ENCODE measurements at regions not wholly inside any gene's neighbourhood (a gene's known extent, or its start where the extent isn't known, plus 50 kb on each side); places are given as distances from the start of the nearest gene placed in this dataset.
"Not testable (repeated sequence)": the region's sequence is repeated elsewhere in the genome, so short reads cannot be mapped to it uniquely, and the experiment has no call there.

GRCh38 chr14:106344791-106345479 lies 818.6 kb downstream of the TMEM121 start:
- DNase-seq (ENCODE audit: low spot score); H3K9me3 Mint-ChIP-seq; H3K27ac Mint-ChIP-seq; intact Hi-C loops (cut with micrococcal nuclease); H3K36me3 Mint-ChIP-seq (ENCODE audit: low read depth); H3K4me3 Mint-ChIP-seq (ENCODE audit: low read depth); H3K4me1 Mint-ChIP-seq (ENCODE audit: low read depth): not testable (repeated sequence)
- H3K27me3 Mint-ChIP-seq (ENCODE audit: low read depth): peaks cover 39% of the 10 kb centered on the region

- Mint-ChIP-seq H3K36me3 (ENCODE audit: low read depth) (no peaks in the 10 kb centered on the region), H3K27me3 (ENCODE audit: low read depth) (peaks cover 39% of the 10 kb centered on the region), H3K4me3 (ENCODE audit: low read depth) (no peak overlapping the region), H3K9me3 (no peaks in the 10 kb centered on the region), H3K4me1 (ENCODE audit: low read depth) (peaks cover 4% of the 10 kb centered on the region), H3K27ac (no peak overlapping the region)
- no peak for DNase-seq (ENCODE audit: low spot score)
- intact Hi-C loops (cut with micrococcal nuclease): no loop called here
Measured at GRCh38 chr14:106346084-106346483, 819.7 kb downstream of the TMEM121 start.

DNA sequence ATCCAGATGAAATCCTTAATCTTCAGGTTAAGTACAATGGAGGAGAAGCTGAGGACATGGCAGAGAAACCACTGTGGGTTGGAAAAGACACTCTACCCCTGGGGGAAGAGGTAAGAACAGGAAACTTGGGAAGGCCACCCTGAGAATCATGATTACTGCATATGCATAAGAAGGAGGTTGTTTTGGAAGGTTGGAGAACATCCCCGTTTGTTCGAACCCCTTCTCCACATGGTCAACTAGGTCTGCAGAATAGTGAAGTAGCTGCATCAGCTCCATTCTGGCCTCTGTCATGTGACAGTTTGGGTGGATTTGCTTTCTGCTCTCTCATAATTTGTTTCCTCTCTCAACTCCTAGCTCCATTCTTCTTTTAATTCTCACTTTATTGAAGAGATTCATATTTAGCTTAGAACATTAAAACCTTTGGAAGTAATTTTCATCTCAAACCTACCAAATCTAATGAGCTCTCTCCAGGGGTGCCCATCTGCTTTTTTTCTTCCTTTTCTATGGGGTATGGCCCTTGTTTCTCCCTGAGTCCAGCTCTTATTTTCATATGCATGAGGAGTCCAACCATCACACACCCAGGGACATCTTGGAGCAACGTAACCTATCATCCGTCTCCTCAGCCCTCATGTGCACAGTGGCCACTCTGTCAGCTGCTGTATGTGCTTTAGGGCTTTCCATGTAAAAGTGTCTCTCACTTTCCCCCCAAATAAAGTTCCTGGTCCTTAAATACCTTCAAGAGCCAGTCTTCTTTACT lies 820.3 kb downstream of the TMEM121 start:
- Mint-ChIP-seq H3K27ac (no peak overlapping the region), H3K36me3 (ENCODE audit: low read depth) (no peaks in the 10 kb centered on the region), H3K4me1 (ENCODE audit: low read depth) (peaks cover 2% of the 10 kb centered on the region), H3K27me3 (ENCODE audit: low read depth) (peaks cover 39% of the 10 kb centered on the region), H3K9me3 (no peaks in the 10 kb centered on the region), H3K4me3 (ENCODE audit: low read depth) (no peak overlapping the region)
- DNase-seq (ENCODE audit: low spot score): no peak
- intact Hi-C loops (cut with micrococcal nuclease): no loop called here

- H3K4me3 Mint-ChIP-seq (ENCODE audit: low read depth): no peak overlapping the region
- no peak overlapping the region for H3K27ac Mint-ChIP-seq
- H3K36me3 Mint-ChIP-seq (ENCODE audit: low read depth): no peaks in the 10 kb centered on the region
- H3K4me1 Mint-ChIP-seq (ENCODE audit: low read depth): peaks cover 2% of the 10 kb centered on the region
- no peak for DNase-seq (ENCODE audit: low spot score)
- peaks cover 42% of the 10 kb centered on the region for H3K27me3 Mint-ChIP-seq (ENCODE audit: low read depth)
- H3K9me3 Mint-ChIP-seq: no peaks in the 10 kb centered on the region
- intact Hi-C loops (cut with micrococcal nuclease): no loop called here
Measured at GRCh38 chr14:106347291-106347778, 821.0 kb downstream of the TMEM121 start.

- Mint-ChIP-seq H3K27ac (no peak overlapping the region), H3K36me3 (ENCODE audit: low read depth) (no peaks in the 10 kb centered on the region), H3K4me3 (ENCODE audit: low read depth) (no peak overlapping the region), H3K27me3 (ENCODE audit: low read depth) (peaks cover 44% of the 10 kb centered on the region), H3K4me1 (ENCODE audit: low read depth) (peaks cover 2% of the 10 kb centered on the region), H3K9me3 (no peaks in the 10 kb centered on the region)
- DNase-seq (ENCODE audit: low spot score): no peak
- intact Hi-C loops (cut with micrococcal nuclease): no loop called here
Measured at GRCh38 chr14:106347890-106348755, 821.7 kb downstream of the TMEM121 start.

DNA sequence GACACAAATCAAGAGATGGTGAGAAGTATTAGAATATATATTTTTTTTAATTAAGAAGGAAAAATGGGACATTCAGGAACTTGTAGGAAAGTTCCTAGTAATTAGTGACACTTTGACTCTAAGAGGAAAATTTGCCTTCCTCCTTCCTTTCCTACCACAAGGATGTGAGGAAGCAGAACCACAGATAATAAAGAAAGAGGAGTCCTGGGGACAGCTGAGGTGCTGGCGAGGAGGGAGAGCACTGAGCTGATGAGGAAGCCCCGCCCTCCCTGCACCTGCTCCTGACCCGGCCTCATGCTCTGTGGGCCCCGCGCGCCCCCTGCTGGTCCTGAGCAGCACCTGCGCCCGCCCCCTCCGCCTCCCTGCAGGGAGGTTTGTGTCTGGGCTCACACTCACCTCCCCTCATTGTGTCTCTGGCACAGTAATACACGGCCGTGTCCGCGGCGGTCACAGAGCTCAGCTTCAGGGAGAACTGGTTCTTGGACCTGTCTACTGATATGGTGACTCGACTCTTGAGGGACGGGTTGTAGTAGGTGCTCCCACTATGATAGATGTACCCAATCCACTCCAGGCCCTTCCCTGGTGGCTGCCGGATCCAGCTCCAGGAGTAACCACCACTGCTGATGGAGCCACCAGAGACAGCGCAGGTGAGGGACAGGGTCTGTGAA lies 822.6 kb downstream of the TMEM121 start:
- H3K4me1 Mint-ChIP-seq (ENCODE audit: low read depth); H3K4me3 Mint-ChIP-seq (ENCODE audit: low read depth); H3K36me3 Mint-ChIP-seq (ENCODE audit: low read depth); intact Hi-C loops (cut with micrococcal nuclease); H3K9me3 Mint-ChIP-seq; H3K27ac Mint-ChIP-seq: not testable (repeated sequence)
- peak; percentile 81 for DNase-seq (ENCODE audit: low spot score)
- H3K27me3 Mint-ChIP-seq (ENCODE audit: low read depth): peaks cover 49% of the 10 kb centered on the region

- H3K36me3 Mint-ChIP-seq (ENCODE audit: low read depth); intact Hi-C loops (cut with micrococcal nuclease); DNase-seq (ENCODE audit: low spot score); H3K4me1 Mint-ChIP-seq (ENCODE audit: low read depth); H3K4me3 Mint-ChIP-seq (ENCODE audit: low read depth); H3K9me3 Mint-ChIP-seq; H3K27ac Mint-ChIP-seq: not testable (repeated sequence)
- H3K27me3 Mint-ChIP-seq (ENCODE audit: low read depth): peaks cover 55% of the 10 kb centered on the region
Measured at GRCh38 chr14:106349678-106350457, 823.5 kb downstream of the TMEM121 start.

- peaks cover 46% of the 10 kb centered on the region for H3K27me3 Mint-ChIP-seq (ENCODE audit: low read depth)
- H3K9me3 Mint-ChIP-seq; H3K27ac Mint-ChIP-seq; intact Hi-C loops (cut with micrococcal nuclease); H3K4me1 Mint-ChIP-seq (ENCODE audit: low read depth); H3K4me3 Mint-ChIP-seq (ENCODE audit: low read depth); H3K36me3 Mint-ChIP-seq (ENCODE audit: low read depth); DNase-seq (ENCODE audit: low spot score): not testable (repeated sequence)
Measured at GRCh38 chr14:106355007-106355791, 828.8 kb downstream of the TMEM121 start.

- DNase-seq (ENCODE audit: low spot score); H3K4me3 Mint-ChIP-seq (ENCODE audit: low read depth); H3K4me1 Mint-ChIP-seq (ENCODE audit: low read depth); intact Hi-C loops (cut with micrococcal nuclease); H3K36me3 Mint-ChIP-seq (ENCODE audit: low read depth); H3K9me3 Mint-ChIP-seq; H3K27ac Mint-ChIP-seq: not testable (repeated sequence)
- H3K27me3 Mint-ChIP-seq (ENCODE audit: low read depth): peaks cover 42% of the 10 kb centered on the region
Measured at GRCh38 chr14:106355881-106356642, 829.7 kb downstream of the TMEM121 start.

DNA sequence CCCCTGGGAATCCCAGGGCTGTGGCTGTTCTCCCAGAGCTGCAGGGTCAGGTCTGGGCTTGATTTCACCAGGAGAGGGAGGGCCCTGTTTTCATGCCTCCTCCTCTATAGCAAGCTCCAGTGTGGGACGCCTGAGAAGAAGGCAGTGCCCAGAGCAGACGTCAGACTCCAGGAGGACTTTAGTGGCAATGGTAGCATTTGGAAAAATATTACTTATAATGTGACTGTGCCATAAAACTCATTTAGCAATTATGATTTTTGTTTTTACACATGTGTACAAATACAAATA lies 830.2 kb downstream of the TMEM121 start:
- H3K4me1 Mint-ChIP-seq (ENCODE audit: low read depth); H3K36me3 Mint-ChIP-seq (ENCODE audit: low read depth); DNase-seq (ENCODE audit: low spot score); intact Hi-C loops (cut with micrococcal nuclease); H3K4me3 Mint-ChIP-seq (ENCODE audit: low read depth); H3K27ac Mint-ChIP-seq; H3K9me3 Mint-ChIP-seq: not testable (repeated sequence)
- peaks cover 39% of the 10 kb centered on the region for H3K27me3 Mint-ChIP-seq (ENCODE audit: low read depth)

All from activated T-helper 2 cell treated with anti-CD3 and anti-CD28 coated beads, Interferon-gamma antibody, Interleukin-2, Interleukin-4, amounts not matched to agents 10 μg/mL and 5 μg/mL and 100 μg/mL, durations not matched to agents 14 hours and 24 hours and 36 hours (primary cell).